CD4-positive, alpha-beta T cell (primary cell): ENCODE measurements at regions not wholly inside any gene's neighbourhood (a gene's known extent, or its start where the extent isn't known, plus 50 kb on each side); places are given as distances from the start of the nearest gene placed in this dataset.

Experiments used
- ATAC-seq: fragments of 200-7000 bp; cut with Tn5 transposase; one replicate; pipeline ENCODE4 v1.10.0; 2022; ENCODE audit warnings: mild to moderate bottlenecking; ENCODE audit not compliant: poor library complexity
- CTCF ChIA-PET: fragments of 350-600 bp; sonication (Branson Sonifier 250); formaldehyde crosslinking; loops from one replicate; lab custom pipeline; 2021; ENCODE audit warnings: antibody characterized with exemption, inconsistent platforms; lab: Charles Lee
- POLR2A ChIA-PET: fragments of 350-600 bp; sonication (Branson Sonifier 250); formaldehyde crosslinking; loops from one replicate; lab custom pipeline; 2021; ENCODE audit warnings: antibody characterized with exemption, inconsistent platforms; lab: Charles Lee
- DNase-seq, 14 experiments: peaks; one replicate each; pipeline ENCODE4 v3.0.0-alpha.2; 2013 to 2020; ENCODE audit warnings: mixed read lengths in 2 of 14
- H3K27ac ChIP-seq, 2 donors: one replicate each; pipeline versions ENCODE4 v1.5.1 to v1.7.0; 2013; ENCODE audit warnings: low read length in 2 of 2, low read depth in 1 of 2, mild to moderate bottlenecking in 1 of 2
- H3K27me3 ChIP-seq, 2 experiments: 1 replicate in 1 of 2; 2 replicates in 1 of 2; pipeline versions ENCODE4 v1.6.1 to v1.7.0; 2013; ENCODE audit warnings: low read length in 2 of 2, control low read depth in 1 of 2, mild to moderate bottlenecking in 1 of 2, moderate library complexity in 1 of 2; ENCODE audit not compliant: insufficient read depth in 2 of 2, control insufficient read depth in 1 of 2
- H3K36me3 ChIP-seq: one replicate; pipeline ENCODE4 v1.6.1; 2013; ENCODE audit warnings: low read length, control low read depth; ENCODE audit not compliant: insufficient read depth
- H3K4me1 ChIP-seq: one replicate; pipeline ENCODE4 v1.6.1; 2013; ENCODE audit warnings: low read length, control low read depth; ENCODE audit not compliant: insufficient read depth
- H3K4me3 ChIP-seq: one replicate; pipeline ENCODE4 v1.5.1; 2013; ENCODE audit warnings: mild to moderate bottlenecking, low read length, moderate library complexity
- H3K9me3 ChIP-seq, 2 experiments: 1 replicate in 1 of 2; 2 replicates in 1 of 2; pipeline versions ENCODE4 v1.6.1 to v1.7.0; 2013; ENCODE audit warnings: low read length in 2 of 2, mild to moderate bottlenecking in 2 of 2, control low read depth in 1 of 2, moderate library complexity in 1 of 2; ENCODE audit not compliant: control insufficient read depth in 1 of 2, insufficient read depth in 1 of 2
- H3K27ac Mint-ChIP-seq: one replicate; pipeline ENCODE4 v1.8.0; 2020; ENCODE audit warnings: mixed read lengths
- H3K27me3 Mint-ChIP-seq: one replicate; pipeline ENCODE4 v1.8.0; 2021; ENCODE audit warnings: mixed read lengths
- H3K36me3 Mint-ChIP-seq: one replicate; pipeline ENCODE4 v1.8.0; 2021; ENCODE audit warnings: low read depth, mixed read lengths
- H3K4me1 Mint-ChIP-seq: one replicate; pipeline ENCODE4 v1.8.0; 2021; ENCODE audit warnings: low read depth, mixed read lengths
- H3K4me3 Mint-ChIP-seq: one replicate; pipeline ENCODE4 v1.8.0; 2020; ENCODE audit warnings: mild to moderate bottlenecking, mixed read lengths
- H3K9me3 Mint-ChIP-seq: one replicate; pipeline ENCODE4 v1.8.0; 2020; ENCODE audit warnings: mixed read lengths
- intact Hi-C, 2 experiments: fragments of 100-400 bp; cut with DNase I in 1 of 2; cut with micrococcal nuclease in 1 of 2; formaldehyde crosslinking; loops; one replicate each; pipeline versions ENCODE4 v1.15.1 to v1.9.0; 2023 to 2025; cut with DNase I, micrococcal nuclease
- TF ChIP-seq, protein P1 (sequence below): fragments of 200-600 bp; IDR thresholded peaks from one replicate; pipeline ENCODE4 v1.8.0; 2022; ENCODE audit warnings: antibody characterized with exemption, mild to moderate bottlenecking

DNA sequence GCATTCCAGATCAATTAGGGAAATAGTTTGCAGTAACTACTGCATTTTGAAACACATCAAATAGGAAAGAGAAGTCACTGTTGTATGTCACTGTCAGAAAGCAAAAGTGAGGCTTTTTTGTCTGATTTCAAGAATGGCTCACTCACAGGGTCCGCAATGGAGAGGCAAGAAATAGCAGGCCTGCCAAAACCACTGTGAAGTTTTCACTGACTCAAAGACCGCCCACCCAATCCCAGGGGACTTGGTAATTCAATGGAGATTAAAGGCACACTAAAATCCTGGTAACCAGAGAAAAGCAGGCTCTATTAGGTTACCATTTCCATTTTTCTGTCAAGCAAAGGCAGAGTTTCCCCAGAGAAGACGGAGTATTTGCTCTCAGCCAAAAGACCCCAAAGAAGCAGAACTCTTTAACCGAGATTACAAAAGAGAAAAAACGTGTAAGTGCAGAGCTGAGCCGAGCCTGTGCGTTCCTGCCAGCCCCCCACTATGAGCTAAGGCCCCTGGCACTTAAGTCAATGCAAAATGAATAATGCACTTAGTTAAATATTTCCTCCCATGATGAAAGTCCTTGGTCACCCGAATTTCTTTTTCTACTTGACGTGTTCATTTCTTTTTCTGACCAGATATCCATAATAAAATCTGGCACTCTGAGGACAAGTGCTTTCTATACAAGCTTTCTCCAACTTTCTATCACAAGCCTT is 57.0 kb downstream of the FOXL1 start:
- Histone ChIP-seq H3K4me1 (no peaks in the 10 kb centered on the region), H3K36me3 (no peaks in the 10 kb centered on the region), H3K9me3 (peaks cover 0 to 7% of the 10 kb centered on the region in 2 experiments), H3K4me3 (no peak overlapping the region), H3K27me3 (peaks cover 0 to 8% of the 10 kb centered on the region in 2 experiments), H3K27ac (no peak overlapping the region)
- ChIA-PET POLR2A (no interaction called here), CTCF (no interaction called here)
- Mint-ChIP-seq H3K36me3 (no peaks in the 10 kb centered on the region), H3K27me3 (peaks cover 35% of the 10 kb centered on the region), H3K4me1 (no peaks in the 10 kb centered on the region), H3K9me3 (no peaks in the 10 kb centered on the region), H3K4me3 (no peak overlapping the region), H3K27ac (no peak overlapping the region)
- ATAC-seq (no peak), DNase-seq (no peak)
- intact Hi-C loops: no loop called here
- TF ChIP-seq, protein P1, sequence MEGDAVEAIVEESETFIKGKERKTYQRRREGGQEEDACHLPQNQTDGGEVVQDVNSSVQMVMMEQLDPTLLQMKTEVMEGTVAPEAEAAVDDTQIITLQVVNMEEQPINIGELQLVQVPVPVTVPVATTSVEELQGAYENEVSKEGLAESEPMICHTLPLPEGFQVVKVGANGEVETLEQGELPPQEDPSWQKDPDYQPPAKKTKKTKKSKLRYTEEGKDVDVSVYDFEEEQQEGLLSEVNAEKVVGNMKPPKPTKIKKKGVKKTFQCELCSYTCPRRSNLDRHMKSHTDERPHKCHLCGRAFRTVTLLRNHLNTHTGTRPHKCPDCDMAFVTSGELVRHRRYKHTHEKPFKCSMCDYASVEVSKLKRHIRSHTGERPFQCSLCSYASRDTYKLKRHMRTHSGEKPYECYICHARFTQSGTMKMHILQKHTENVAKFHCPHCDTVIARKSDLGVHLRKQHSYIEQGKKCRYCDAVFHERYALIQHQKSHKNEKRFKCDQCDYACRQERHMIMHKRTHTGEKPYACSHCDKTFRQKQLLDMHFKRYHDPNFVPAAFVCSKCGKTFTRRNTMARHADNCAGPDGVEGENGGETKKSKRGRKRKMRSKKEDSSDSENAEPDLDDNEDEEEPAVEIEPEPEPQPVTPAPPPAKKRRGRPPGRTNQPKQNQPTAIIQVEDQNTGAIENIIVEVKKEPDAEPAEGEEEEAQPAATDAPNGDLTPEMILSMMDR: no peak

DNA sequence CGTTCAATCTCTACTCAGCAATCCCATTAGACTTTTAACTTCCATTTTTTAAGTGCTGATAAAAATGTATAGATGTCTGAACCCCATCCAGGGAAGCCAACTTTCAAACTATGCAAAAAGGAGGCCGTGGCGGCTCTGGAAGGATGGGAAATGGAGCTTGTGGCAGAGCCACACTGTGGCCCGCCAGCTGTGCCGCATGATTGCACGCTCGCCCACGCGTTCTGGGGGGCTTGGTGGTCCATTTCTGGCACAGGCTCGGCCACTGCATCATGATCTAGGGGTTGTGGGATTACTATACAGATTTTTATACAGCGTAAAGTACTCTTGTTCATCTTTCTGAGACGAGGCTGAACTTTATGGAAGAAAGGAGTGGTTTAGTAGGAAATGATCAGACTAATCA is 57.6 kb downstream of the FOXL1 start:
- Mint-ChIP-seq H3K36me3 (no peaks in the 10 kb centered on the region), H3K9me3 (no peaks in the 10 kb centered on the region), H3K27ac (no peak overlapping the region), H3K27me3 (peaks cover 34% of the 10 kb centered on the region), H3K4me3 (no peak overlapping the region), H3K4me1 (no peaks in the 10 kb centered on the region)
- no peak for ATAC-seq
- intact Hi-C loops: no loop called here
- H3K4me1 ChIP-seq: no peaks in the 10 kb centered on the region
- peaks cover 0 to 8% of the 10 kb centered on the region in 2 experiments for H3K27me3 ChIP-seq
- DNase-seq: no peak
- TF ChIP-seq, protein P1: no peak
- peaks cover 0 to 10% of the 10 kb centered on the region in 2 experiments for H3K9me3 ChIP-seq
- no peak overlapping the region for H3K27ac ChIP-seq
- no peak overlapping the region for H3K4me3 ChIP-seq
- POLR2A ChIA-PET: no interaction called here
- CTCF ChIA-PET: no interaction called here
- no peaks in the 10 kb centered on the region for H3K36me3 ChIP-seq

DNA sequence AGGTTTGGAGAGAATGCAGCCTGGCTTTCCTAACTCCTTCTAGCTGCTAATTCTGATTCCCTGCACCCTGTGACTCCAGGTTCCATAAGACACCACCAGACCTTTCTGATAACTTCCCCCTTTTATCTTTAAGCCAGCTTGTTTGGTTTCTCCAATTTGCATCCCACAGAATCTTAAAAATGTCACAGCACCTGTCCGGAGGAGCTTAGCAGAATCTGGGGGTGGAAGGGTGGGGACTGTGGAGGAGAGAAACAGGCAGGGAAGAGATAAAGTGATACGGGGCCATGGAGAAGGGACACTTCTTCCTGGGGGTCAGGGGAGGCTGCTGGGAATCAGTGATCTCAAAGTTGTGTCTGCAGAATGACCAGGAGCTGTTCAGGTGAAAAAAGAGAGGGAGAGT is 59.4 kb downstream of the FOXL1 start:
- ChIA-PET CTCF (no interaction called here), POLR2A (no interaction called here)
- H3K9me3 Mint-ChIP-seq: no peaks in the 10 kb centered on the region
- H3K4me3 Mint-ChIP-seq: no peak overlapping the region
- Histone ChIP-seq H3K27ac (no peak overlapping the region), H3K4me3 (no peak overlapping the region), H3K9me3 (peaks cover 0 to 14% of the 10 kb centered on the region in 2 experiments), H3K4me1 (no peaks in the 10 kb centered on the region), H3K27me3 (peaks cover 0 to 8% of the 10 kb centered on the region in 2 experiments), H3K36me3 (no peaks in the 10 kb centered on the region)
- ATAC-seq (no peak), DNase-seq (no peak)
- H3K27me3 Mint-ChIP-seq: peaks cover 27% of the 10 kb centered on the region
- H3K27ac Mint-ChIP-seq: no peak overlapping the region
- intact Hi-C loops: no loop called here
- TF ChIP-seq, protein P1: no peak
- H3K4me1 Mint-ChIP-seq: no peaks in the 10 kb centered on the region
- H3K36me3 Mint-ChIP-seq: no peaks in the 10 kb centered on the region
